GM18505 (cell line): ENCODE measurements at regions not wholly inside any gene's neighbourhood (a gene's known extent, or its start where the extent isn't known, plus 50 kb on each side); places are given as distances from the start of the nearest gene placed in this dataset.
"Not testable (repeated sequence)": the region's sequence is repeated elsewhere in the genome, so short reads cannot be mapped to it uniquely, and the experiment has no call there.

Source experiments
- ATAC-seq: cut with Tn5 transposase; IDR thresholded peaks from one replicate; pipeline ENCODE4 v1.9.1; 2021; ENCODE audit not compliant: unreplicated experiment
- POLR2A ChIP-seq: IDR thresholded peaks from 4 replicates; pipeline ENCODE4 v1.6.1; 2011; ENCODE audit warnings: borderline replicate concordance; ENCODE audit not compliant: insufficient read depth, insufficient read length; ENCODE audit errors: extremely low read depth

- ATAC-seq = no peak
- no peak for TF ChIP-seq POLR2A
Measured at GRCh38 chr2:153589586-153589985, 111.0 kb upstream of the RPRM start.

GRCh38 chr2:153593086-153593485 is 114.5 kb upstream of the RPRM start:
- not testable (repeated sequence) for ATAC-seq

GRCh38 chr2:153595939-153596338 is 117.4 kb upstream of the RPRM start:
- no peak for ATAC-seq
- TF ChIP-seq POLR2A = no peak

GRCh38 chr2:153601812-153602211 is 123.2 kb upstream of the RPRM start:
- no peak for TF ChIP-seq POLR2A
- ATAC-seq = no peak

- no peak for ATAC-seq
- TF ChIP-seq POLR2A = no peak
Measured at GRCh38 chr2:153604133-153604532, 125.6 kb upstream of the RPRM start.

GRCh38 chr2:153606623-153607022 is 128.1 kb upstream of the RPRM start:
- no peak for TF ChIP-seq POLR2A
- ATAC-seq = no peak

GRCh38 chr2:153622285-153622684 is 143.7 kb upstream of the RPRM start:
- no peak for ATAC-seq
- TF ChIP-seq POLR2A = no peak

- TF ChIP-seq POLR2A = no peak
- ATAC-seq = no peak
Measured at GRCh38 chr2:153623020-153623419, 144.5 kb upstream of the RPRM start.

GRCh38 chr2:153626676-153627075 is 148.1 kb upstream of the RPRM start:
- no peak for ATAC-seq
- TF ChIP-seq POLR2A = no peak

- ATAC-seq = no peak
- TF ChIP-seq POLR2A = no peak
Measured at GRCh38 chr2:153635494-153635893, 156.9 kb upstream of the RPRM start.

- TF ChIP-seq POLR2A = no peak
- ATAC-seq = no peak
Measured at GRCh38 chr2:153641046-153641445, 162.5 kb upstream of the RPRM start.

GRCh38 chr2:153644955-153645354 is 166.4 kb upstream of the RPRM start:
- no peak for ATAC-seq
- TF ChIP-seq POLR2A = no peak

- TF ChIP-seq POLR2A = no peak
- ATAC-seq = no peak
Measured at GRCh38 chr2:153645599-153645998, 167.0 kb upstream of the RPRM start.

GRCh38 chr2:153657651-153658050 is 179.1 kb upstream of the RPRM start:
- no peak for ATAC-seq
- TF ChIP-seq POLR2A = no peak

GRCh38 chr2:153661801-153662200 is 183.2 kb upstream of the RPRM start:
- TF ChIP-seq POLR2A = no peak
- ATAC-seq = no peak
